ENCODE measurements at regions not wholly inside any gene's neighbourhood (a gene's known extent, or its start where the extent isn't known, plus 50 kb on each side); places are given as distances from the start of the nearest gene placed in this dataset.

DNA sequence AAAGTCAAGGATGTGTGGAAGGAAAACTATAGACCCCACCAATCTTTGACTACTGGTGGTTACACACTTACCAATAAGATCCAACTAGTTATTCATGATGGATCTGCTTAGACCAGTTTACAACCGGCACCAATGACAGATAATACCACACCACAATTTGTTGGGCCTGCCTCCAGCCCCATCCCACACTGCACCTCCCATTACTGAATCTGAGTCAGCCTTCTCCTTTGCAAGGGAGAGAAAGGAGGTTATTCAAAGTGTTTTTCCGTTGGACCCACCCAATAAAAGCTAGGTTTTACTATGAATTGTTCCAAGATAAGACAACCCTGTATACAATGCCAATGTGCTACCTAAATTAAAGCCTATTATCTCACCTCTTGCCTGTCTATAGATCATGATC is 453.5 kb downstream of the MTRR start:
- CTCF ChIA-PET: no interaction called here
- POLR2A ChIA-PET: no interaction called here
- TF ChIP-seq, protein P1, sequence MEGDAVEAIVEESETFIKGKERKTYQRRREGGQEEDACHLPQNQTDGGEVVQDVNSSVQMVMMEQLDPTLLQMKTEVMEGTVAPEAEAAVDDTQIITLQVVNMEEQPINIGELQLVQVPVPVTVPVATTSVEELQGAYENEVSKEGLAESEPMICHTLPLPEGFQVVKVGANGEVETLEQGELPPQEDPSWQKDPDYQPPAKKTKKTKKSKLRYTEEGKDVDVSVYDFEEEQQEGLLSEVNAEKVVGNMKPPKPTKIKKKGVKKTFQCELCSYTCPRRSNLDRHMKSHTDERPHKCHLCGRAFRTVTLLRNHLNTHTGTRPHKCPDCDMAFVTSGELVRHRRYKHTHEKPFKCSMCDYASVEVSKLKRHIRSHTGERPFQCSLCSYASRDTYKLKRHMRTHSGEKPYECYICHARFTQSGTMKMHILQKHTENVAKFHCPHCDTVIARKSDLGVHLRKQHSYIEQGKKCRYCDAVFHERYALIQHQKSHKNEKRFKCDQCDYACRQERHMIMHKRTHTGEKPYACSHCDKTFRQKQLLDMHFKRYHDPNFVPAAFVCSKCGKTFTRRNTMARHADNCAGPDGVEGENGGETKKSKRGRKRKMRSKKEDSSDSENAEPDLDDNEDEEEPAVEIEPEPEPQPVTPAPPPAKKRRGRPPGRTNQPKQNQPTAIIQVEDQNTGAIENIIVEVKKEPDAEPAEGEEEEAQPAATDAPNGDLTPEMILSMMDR (IDR thresholded peaks at IDR 0.05; ENCODE audit: low read depth, low read length): no peak

DNA sequence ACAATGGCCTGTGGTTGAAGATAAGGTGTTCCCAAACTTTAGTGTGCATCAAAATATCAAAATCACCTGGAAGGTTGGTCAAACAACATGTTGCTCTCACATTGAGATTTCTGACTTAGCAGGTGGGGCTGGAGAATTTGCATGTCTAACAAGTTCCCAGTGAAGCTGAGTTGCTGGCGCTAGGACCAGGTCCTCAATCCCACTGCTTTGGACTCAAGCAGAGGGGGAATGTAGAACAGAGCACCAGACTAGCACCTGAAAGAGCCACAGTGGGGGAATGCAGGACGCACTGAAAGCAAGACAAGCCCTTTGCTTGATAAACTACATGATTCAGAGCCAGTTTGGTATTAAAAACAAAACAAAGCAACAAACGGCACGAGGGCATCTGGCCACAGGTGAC is 458.1 kb downstream of the MTRR start:
- no peak for DNase-seq (ENCODE audit: low read depth, low spot score)
- no peaks in the 10 kb centered on the region for H3K9me3 ChIP-seq (ENCODE audit: control insufficient read depth, insufficient read depth, low read length)
- no peak overlapping the region for H3K4me3 ChIP-seq (ENCODE audit: low read depth, low read length)
- H3K27ac ChIP-seq (ENCODE audit: low read depth, low read length): no peak overlapping the region
- ChIA-PET POLR2A (no interaction called here), CTCF (interaction anchor here (1.2 kb wide), 1 partner anchor 13 kb away, joined by 3 read pairs; no protein-coding TSS in a partner anchor)
- TF ChIP-seq, protein P1 (IDR thresholded peaks at IDR 0.05; ENCODE audit: low read depth, low read length): no peak
- H3K27me3 ChIP-seq (ENCODE audit: control insufficient read depth, insufficient read depth, low read length): peaks cover 3% of the 10 kb centered on the region

More for the DNA sequence above, 453.5 kb downstream of the MTRR start:
- Histone ChIP-seq H3K27me3 (ENCODE audit: control insufficient read depth, insufficient read depth, low read length) (no peaks in the 10 kb centered on the region), H3K4me3 (ENCODE audit: low read depth, low read length) (no peak overlapping the region), H3K27ac (ENCODE audit: low read depth, low read length) (no peak overlapping the region), H3K9me3 (ENCODE audit: control insufficient read depth, insufficient read depth, low read length) (no peaks in the 10 kb centered on the region)
- DNase-seq (ENCODE audit: low read depth, low spot score): no peak

GRCh38 chr5:8329773-8330172 is 460.8 kb downstream of the MTRR start:
- POLR2A ChIA-PET: no interaction called here
- DNase-seq (ENCODE audit: low read depth, low spot score): no peak
- Histone ChIP-seq H3K27ac (ENCODE audit: low read depth, low read length) (no peak overlapping the region), H3K9me3 (ENCODE audit: control insufficient read depth, insufficient read depth, low read length) (no peaks in the 10 kb centered on the region), H3K27me3 (ENCODE audit: control insufficient read depth, insufficient read depth, low read length) (peaks cover 3% of the 10 kb centered on the region), H3K4me3 (ENCODE audit: low read depth, low read length) (no peak overlapping the region)
- CTCF ChIA-PET: no interaction called here
- TF ChIP-seq, protein P1 (IDR thresholded peaks at IDR 0.05; ENCODE audit: low read depth, low read length): no peak

- Histone ChIP-seq H3K27ac (ENCODE audit: low read depth, low read length) (no peak overlapping the region), H3K9me3 (ENCODE audit: control insufficient read depth, insufficient read depth, low read length) (no peaks in the 10 kb centered on the region), H3K4me3 (ENCODE audit: low read depth, low read length) (no peak overlapping the region), H3K27me3 (ENCODE audit: control insufficient read depth, insufficient read depth, low read length) (peaks cover 3% of the 10 kb centered on the region)
- CTCF ChIA-PET: no interaction called here
- TF ChIP-seq, protein P1 (IDR thresholded peaks at IDR 0.05; ENCODE audit: low read depth, low read length): no peak
- no peak for DNase-seq (ENCODE audit: low read depth, low spot score)
- POLR2A ChIA-PET: no interaction called here
Measured at GRCh38 chr5:8332666-8333445, 463.9 kb downstream of the MTRR start.

GRCh38 chr5:8333485-8333884 is 464.5 kb downstream of the MTRR start:
- no peak overlapping the region for H3K27ac ChIP-seq (ENCODE audit: low read depth, low read length)
- ChIA-PET POLR2A (no interaction called here), CTCF (interaction anchor here (0.6 kb wide), 1 partner anchor 9 kb away, joined by 4 read pairs; no protein-coding TSS in a partner anchor)
- H3K9me3 ChIP-seq (ENCODE audit: control insufficient read depth, insufficient read depth, low read length): no peaks in the 10 kb centered on the region
- H3K4me3 ChIP-seq (ENCODE audit: low read depth, low read length): no peak overlapping the region
- TF ChIP-seq, protein P1 (IDR thresholded peaks at IDR 0.05; ENCODE audit: low read depth, low read length): no peak
- H3K27me3 ChIP-seq (ENCODE audit: control insufficient read depth, insufficient read depth, low read length): peaks cover 5% of the 10 kb centered on the region
- DNase-seq (ENCODE audit: low read depth, low spot score): no peak

All from AG04450 (cell line).